NT2/D1 (cell line): ENCODE measurements at regions not wholly inside any gene's neighbourhood (a gene's known extent, or its start where the extent isn't known, plus 50 kb on each side); places are given as distances from the start of the nearest gene placed in this dataset.

ENCODE experiments used
- DNase-seq: peaks from one replicate; pipeline ENCODE4 v3.0.0-alpha.2; 2011; ENCODE audit warnings: low read depth, low spot score
- H3K27me3 ChIP-seq: 2 replicates; pipeline ENCODE4 v1.6.0; 2011; ENCODE audit warnings: mild to moderate bottlenecking; ENCODE audit not compliant: insufficient read length, insufficient read depth
- H3K36me3 ChIP-seq: 2 replicates; pipeline ENCODE4 v1.6.1; 2011; ENCODE audit warnings: mild to moderate bottlenecking, low read length, mixed read lengths; ENCODE audit not compliant: insufficient read depth, insufficient read length
- H3K4me1 ChIP-seq: 2 replicates; pipeline ENCODE4 v1.5.1; 2011; ENCODE audit not compliant: insufficient read depth, insufficient read length
- H3K4me3 ChIP-seq: 2 replicates; pipeline ENCODE4 v1.5.1; 2011; ENCODE audit warnings: low read depth; ENCODE audit not compliant: insufficient read length
- H3K9ac ChIP-seq: 2 replicates; pipeline ENCODE4 v1.6.0; 2011; ENCODE audit warnings: low read depth; ENCODE audit not compliant: insufficient read length
- H3K9me3 ChIP-seq: 2 replicates; pipeline ENCODE4 v1.5.1; 2011; ENCODE audit warnings: mild to moderate bottlenecking, low read length; ENCODE audit not compliant: insufficient read depth
- SUZ12 ChIP-seq: IDR thresholded peaks from 2 replicates; pipeline ENCODE4 v1.6.1; 2011; ENCODE audit not compliant: insufficient read length, insufficient read depth; ENCODE audit errors: extremely low read depth
- YY1 ChIP-seq: IDR thresholded peaks from 2 replicates; pipeline ENCODE4 v1.6.1; 2011; ENCODE audit not compliant: insufficient read length, insufficient read depth
- ZNF274 ChIP-seq: IDR thresholded peaks from 2 replicates; pipeline ENCODE4 v1.6.1; 2011; ENCODE audit warnings: mild to moderate bottlenecking, low read depth, low read length

GRCh38 chr11:37788141-37788877 lies 1190.3 kb upstream of the RAG2 start:
- DNase-seq: no peak

GRCh38 chr11:37786214-37786755 lies 1188.2 kb upstream of the RAG2 start:
- Histone ChIP-seq H3K27me3 (no peaks in the 10 kb centered on the region), H3K4me3 (no peak overlapping the region), H3K9ac (no peak overlapping the region), H3K9me3 (peaks cover 11% of the 10 kb centered on the region), H3K4me1 (no peaks in the 10 kb centered on the region), H3K36me3 (no peaks in the 10 kb centered on the region)
- no peak for DNase-seq
- no peak for TF ChIP-seq ZNF274
- no peak for TF ChIP-seq SUZ12
- no peak for TF ChIP-seq YY1

More at GRCh38 chr11:37788141-37788877, 1190.3 kb upstream of the RAG2 start:
- Histone ChIP-seq H3K9ac (no peak overlapping the region), H3K4me1 (no peaks in the 10 kb centered on the region), H3K9me3 (peaks cover 5% of the 10 kb centered on the region), H3K36me3 (no peaks in the 10 kb centered on the region), H3K27me3 (no peaks in the 10 kb centered on the region), H3K4me3 (no peak overlapping the region)
- TF ChIP-seq SUZ12 (no peak), ZNF274 (no peak)

- Histone ChIP-seq H3K27me3 (no peaks in the 10 kb centered on the region), H3K9ac (no peak overlapping the region), H3K4me1 (no peaks in the 10 kb centered on the region), H3K9me3 (no peaks in the 10 kb centered on the region), H3K4me3 (no peak overlapping the region), H3K36me3 (no peaks in the 10 kb centered on the region)
- peak; percentile 8 for DNase-seq
- no peak for TF ChIP-seq YY1
- no peak for TF ChIP-seq ZNF274
- no peak for TF ChIP-seq SUZ12
Observed at GRCh38 chr11:37774441-37774840, 1176.4 kb upstream of the RAG2 start.

- Histone ChIP-seq H3K4me3 (no peak overlapping the region), H3K9ac (no peak overlapping the region), H3K36me3 (no peaks in the 10 kb centered on the region), H3K4me1 (no peaks in the 10 kb centered on the region), H3K9me3 (no peaks in the 10 kb centered on the region), H3K27me3 (no peaks in the 10 kb centered on the region)
- DNase-seq: no peak
- no peak for TF ChIP-seq SUZ12
- TF ChIP-seq ZNF274: no peak
- no peak for TF ChIP-seq YY1
Observed at GRCh38 chr11:37770145-37770544, 1172.1 kb upstream of the RAG2 start.

GRCh38 chr11:37762079-37762478 lies 1164.0 kb upstream of the RAG2 start:
- no peak for TF ChIP-seq SUZ12
- no peak for TF ChIP-seq ZNF274
- no peak for TF ChIP-seq YY1
- DNase-seq: no peak
- H3K4me1 ChIP-seq: no peaks in the 10 kb centered on the region
- H3K9ac ChIP-seq: no peak overlapping the region
- no peaks in the 10 kb centered on the region for H3K9me3 ChIP-seq
- no peaks in the 10 kb centered on the region for H3K27me3 ChIP-seq
- H3K4me3 ChIP-seq: no peak overlapping the region
- H3K36me3 ChIP-seq: no peaks in the 10 kb centered on the region

- Histone ChIP-seq H3K9me3 (no peaks in the 10 kb centered on the region), H3K27me3 (no peaks in the 10 kb centered on the region), H3K36me3 (no peaks in the 10 kb centered on the region), H3K9ac (no peak overlapping the region), H3K4me3 (no peak overlapping the region), H3K4me1 (no peaks in the 10 kb centered on the region)
- TF ChIP-seq ZNF274 (no peak), YY1 (no peak), SUZ12 (no peak)
- no peak for DNase-seq
Observed at GRCh38 chr11:37755521-37755920, 1157.5 kb upstream of the RAG2 start.

- DNase-seq: no peak
- Histone ChIP-seq H3K27me3 (no peaks in the 10 kb centered on the region), H3K9ac (no peak overlapping the region), H3K4me3 (no peak overlapping the region), H3K36me3 (no peaks in the 10 kb centered on the region), H3K4me1 (no peaks in the 10 kb centered on the region), H3K9me3 (peaks cover 17% of the 10 kb centered on the region)
- TF ChIP-seq SUZ12 (no peak), YY1 (no peak), ZNF274 (no peak)
Observed at GRCh38 chr11:37748641-37749040, 1150.6 kb upstream of the RAG2 start.
